NCI-H82 (cell line): ENCODE measurements at regions not wholly inside any gene's neighbourhood (a gene's known extent, or its start where the extent isn't known, plus 50 kb on each side); places are given as distances from the start of the nearest gene placed in this dataset.
"Not testable (repeated sequence)": the region's sequence is repeated elsewhere in the genome, so short reads cannot be mapped to it uniquely, and the experiment has no call there.

ENCODE experiments used
- DNase-seq: peaks from one replicate; lab custom pipeline; 2025; lab: John Stamatoyannopoulos, UW

DNA sequence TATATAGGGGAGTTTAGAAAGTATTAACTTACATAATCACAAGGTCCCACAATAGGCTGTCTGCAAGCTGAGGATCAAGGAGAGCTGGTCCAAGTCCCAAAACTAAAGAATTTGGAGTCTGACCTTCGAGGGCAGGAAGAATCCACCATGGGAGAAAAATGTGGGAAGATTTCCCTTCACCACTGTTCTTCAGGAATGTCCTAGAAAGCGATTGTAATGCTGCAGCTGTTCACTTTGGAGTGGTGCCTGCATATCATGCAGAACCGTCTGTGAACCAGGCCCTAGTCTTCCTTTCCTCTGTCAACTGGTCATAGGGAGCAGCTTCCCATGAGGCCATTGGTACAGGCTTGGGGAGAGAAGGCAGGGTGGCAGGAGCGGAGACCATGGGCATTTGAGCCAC lies 497.9 kb upstream of the ARPP21 start:
- no peak for DNase-seq

DNA sequence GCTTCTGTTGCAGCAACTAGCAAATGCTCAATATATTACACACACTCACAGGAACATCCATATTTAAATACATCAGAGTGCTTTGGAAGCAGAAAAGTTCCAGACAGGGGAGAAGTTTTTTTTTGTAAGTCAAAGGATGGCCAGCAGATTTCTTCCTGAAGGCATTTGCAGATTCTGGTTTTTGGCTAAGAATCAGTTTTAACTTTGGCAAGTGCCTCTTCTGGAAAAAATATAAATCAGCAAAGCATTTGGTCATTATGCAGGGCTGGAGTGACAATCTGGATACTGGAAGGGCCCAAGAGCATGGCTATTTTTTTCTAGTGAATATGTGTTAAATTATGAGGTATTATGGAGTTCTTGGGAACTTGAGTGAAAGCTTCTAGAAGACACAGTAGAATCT lies 495.3 kb upstream of the ARPP21 start:
- DNase-seq: no peak

DNA sequence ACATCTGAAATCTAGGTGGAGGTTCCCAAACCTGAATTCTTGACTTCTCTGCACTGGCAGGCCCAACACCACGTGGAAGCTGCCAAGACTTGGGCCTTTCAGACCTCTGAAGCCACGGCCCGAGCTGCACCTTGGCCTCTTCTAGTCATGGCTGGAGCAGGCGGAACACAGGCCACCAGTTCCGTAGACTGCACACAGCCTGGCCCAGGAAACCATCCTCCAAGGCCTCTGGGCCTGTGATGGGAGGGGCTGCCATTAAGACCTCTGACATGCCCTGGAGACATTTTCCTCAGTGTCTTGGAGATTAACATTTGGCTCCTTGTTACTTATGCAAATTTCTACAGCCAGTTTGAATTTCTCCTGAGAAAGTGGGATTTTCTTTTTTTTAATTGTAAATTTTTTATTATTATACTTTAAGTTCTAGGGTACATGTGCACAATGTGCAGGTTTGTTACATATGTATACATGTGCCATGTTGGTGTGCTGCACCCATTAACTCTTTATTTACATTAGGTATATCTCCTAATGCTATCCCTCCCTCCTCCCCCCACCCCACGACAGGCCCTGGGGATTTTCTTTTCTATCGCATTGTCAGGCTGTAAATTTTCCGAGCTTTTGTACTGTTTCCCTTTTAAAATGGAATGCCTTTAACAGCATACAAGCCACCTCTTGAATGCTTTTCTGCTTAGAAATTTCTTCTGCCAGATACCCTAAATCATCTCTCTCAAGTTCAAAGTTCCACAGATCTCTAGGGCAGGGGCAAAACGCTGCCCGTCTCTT lies 492.9 kb upstream of the ARPP21 start:
- not testable (repeated sequence) for DNase-seq

DNA sequence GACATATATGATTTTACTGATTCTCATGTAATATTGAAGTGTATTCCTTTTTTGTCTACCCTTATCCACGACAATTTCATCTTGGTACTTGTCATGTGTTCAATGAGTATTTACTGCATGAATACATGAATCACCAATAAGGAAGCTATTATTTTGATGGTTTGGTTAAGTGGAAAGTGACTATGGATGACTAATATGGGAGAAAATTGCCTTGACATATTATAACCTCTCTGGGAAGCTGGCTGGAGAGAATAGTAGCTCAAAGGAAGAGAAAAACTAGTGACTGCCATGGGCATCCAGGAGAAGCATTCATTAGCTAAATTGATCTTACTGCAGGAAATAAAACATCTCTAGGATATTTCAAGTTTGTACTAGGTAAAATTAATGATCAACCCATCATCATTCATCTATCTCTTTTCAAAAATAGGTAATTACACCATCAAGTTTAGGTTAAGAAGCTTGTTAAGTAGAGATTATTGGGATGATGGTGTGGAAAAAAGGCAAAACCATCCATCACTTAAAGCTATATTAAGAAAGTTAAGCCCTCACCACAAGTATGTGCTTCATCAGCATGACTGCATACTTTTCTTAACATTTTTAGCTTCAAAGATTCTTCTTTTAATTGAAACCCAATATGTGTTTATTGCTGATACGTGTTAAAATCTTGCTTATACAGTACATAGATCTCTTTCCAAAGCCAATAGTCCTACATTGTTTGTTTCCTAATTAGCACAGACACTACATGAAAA lies 455.2 kb upstream of the ARPP21 start:
- DNase-seq: no peak

DNA sequence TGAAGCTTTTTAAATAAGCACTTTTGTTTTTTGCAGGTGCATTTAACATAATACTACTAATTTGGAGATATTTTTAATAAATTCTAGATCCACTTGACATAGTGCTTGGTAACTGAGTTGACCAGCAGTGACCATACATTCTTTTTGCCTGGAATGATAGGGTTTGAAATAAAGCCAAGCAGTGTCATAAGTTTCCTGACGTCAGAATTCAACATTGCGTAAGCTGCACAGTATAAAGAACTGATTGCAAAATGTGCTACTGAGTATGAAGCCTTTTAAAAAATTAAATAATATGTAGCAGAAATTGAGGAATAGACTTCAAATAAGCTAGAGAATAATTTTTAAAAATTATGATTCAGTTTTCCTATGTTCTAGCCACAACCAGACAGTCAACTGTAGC lies 454.6 kb upstream of the ARPP21 start:
- no peak for DNase-seq

DNA sequence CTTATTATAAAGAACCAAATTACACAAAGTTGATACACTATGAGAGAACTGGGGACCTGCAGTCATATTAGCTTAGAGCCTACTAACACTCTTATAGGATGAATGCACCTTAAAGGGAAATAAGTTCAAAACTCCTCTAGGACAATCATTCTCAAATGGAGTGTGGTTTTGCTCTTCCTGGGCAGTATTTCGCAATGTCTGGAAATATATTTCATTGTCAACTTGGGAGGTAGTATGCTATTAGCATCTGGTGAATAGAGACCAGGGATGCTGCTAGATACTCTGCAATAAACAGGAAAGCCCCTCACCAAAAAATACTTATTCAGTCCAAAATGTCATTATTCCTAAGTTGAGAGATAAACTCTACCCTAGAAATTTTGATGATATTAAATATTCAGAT lies 451.4 kb upstream of the ARPP21 start:
- no peak for DNase-seq

DNA sequence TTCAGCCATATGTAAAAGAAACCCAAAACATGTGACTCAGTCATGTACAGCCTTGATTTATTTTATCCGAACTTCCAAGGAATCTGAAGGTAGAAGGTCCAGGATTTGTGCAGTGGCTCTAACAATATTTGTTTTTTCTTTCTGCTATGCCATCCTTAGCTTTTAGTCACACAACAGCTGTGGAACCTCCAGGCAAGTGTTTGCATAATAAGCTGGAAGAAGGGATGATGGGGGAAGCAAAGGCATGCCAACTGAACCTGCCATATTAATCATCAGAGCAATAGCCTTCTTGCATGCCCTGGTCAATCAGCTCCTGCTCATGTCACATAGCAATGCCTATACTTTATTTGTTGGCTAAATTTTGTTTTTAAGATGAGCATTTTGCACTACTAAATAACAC lies 444.7 kb upstream of the ARPP21 start:
- DNase-seq: no peak

DNA sequence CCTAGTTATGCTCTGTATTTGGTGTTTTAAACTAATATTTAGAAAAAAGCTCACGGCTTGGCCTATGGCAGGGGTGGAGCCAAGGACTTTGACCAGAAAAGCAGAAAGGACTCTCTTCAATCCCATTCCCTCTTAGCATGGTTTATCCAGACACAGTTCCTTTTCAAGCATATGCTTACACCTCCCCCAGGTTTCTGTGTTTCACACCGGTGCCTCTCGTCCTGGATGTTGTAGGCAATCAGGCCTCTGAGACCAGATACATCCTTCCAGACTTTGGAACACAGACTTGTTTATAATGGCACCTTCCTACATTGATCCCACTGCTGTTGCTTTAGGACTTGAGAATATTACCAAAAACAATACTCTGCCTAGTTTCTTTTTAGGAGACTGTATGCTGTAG lies 440.5 kb upstream of the ARPP21 start:
- DNase-seq: no peak

DNA sequence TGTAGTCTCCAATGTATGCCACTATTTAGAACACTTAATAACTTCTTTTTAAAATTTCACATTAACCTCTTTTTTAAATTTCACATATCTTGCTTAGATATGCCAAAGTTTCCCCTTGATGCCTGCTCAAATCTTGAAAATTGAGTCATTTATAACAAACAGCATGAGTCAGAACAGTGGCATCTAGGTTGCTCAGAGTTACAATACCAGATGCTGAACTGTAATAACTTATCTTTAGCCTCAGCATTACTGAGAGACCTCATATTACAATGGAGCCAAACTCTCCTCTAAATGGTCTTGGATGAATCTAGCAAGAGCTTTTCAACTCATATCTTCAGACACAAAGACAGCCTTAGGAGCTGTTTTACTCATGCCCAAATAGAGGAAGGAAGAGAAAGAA lies 439.3 kb upstream of the ARPP21 start:
- no peak for DNase-seq

DNA sequence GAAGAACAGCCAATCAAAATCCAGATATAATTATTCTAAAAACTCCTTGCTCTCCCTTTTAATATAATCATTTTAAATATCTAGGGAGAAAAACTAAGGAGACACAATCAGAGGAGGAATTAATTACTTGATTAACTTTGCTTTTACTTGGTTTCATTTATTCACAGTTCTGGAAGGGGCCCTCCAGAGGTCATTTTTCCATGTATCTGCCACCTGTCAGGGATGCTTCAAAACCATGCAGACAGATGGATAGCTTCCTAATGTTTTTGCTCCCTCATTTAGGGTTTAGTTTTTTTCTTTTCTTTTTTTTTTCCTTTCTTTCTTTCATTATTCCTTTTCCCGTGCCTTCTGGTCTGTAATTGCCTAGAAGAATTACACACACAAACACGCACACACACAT lies 438.1 kb upstream of the ARPP21 start:
- DNase-seq: no peak

DNA sequence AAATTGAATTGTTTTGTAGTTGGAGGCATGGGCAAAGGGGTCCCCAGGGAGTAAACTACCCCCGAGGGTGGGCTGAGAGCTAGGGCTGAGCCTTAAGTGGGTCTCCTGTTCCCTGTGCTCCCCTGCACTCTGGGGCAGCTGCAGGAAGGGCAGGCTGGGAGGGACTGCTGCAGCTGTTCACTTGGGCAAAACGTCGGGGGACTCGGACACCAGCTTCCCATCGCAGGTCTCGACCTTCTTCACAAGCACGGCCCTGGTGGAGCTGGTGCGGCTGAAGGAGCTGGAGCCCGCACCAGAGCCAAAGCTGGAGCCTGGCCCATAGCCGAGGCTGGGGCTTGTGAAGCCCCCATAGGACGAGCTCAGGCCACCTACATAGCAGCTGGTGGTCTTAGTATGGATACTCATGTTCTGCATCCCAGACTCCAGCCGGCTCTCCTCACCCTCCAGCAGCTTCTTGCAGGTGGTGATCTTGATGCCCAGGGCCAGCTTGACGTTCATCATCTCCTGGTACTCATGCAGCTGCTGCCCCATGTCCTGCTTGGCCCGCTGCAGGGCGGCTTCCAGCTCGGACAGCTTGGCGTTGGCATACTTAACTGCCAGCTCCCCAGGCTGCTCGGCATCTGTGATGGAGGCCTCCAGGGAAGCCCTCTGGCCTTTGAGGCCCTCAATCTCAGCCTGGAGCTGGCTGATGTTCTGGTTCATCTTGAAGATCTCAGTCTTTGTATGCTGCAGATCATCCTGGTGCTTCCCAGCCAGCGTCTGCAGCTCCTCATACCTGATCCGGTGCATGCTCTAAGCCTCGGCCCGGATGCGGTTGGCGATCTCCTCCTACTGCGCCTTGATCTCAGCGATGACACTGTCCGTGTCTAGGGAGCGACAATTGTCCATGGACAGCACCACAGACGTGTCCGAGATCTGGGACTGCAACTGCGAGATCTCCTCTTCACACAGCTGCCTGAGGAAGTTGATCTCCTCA lies 423.5 kb upstream of the ARPP21 start:
- no peak for DNase-seq

DNA sequence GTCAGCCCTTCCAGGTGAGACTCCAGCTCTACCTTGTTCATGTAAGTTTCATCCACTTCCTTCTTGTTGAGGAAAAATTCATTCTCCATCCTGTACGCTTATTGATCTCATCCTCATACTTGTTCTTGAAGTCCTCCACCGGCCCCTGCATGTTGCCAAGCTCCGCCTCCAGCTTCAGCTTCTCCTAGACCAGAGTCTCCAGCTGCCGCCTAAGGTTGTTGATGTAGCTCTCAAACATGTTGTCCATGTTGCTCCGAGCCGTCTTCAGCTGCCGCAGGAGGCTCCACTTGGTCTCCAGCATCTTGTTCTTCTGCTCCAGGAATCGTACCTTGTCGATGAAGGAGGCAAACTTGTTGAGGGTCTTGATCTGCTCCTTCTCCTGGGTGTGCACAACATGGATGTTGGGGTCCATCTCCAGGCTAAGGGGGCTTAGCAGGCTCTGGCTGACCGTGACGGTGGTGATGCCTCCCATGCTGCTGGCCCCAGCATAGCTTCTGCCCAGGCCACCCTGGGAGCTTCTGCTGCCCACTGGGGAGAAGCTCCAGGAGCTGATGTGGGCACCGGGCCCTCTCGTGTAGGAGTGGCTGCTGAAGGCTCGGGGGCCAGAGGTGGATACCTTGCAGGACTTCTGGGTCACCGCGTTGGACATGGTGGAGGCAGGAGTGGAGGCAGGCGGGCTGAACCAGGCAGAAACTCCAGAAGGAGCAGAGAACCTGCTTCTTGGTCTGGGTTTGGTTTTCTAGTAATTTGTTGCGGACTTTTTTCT lies 422.6 kb upstream of the ARPP21 start:
- no peak for DNase-seq

DNA sequence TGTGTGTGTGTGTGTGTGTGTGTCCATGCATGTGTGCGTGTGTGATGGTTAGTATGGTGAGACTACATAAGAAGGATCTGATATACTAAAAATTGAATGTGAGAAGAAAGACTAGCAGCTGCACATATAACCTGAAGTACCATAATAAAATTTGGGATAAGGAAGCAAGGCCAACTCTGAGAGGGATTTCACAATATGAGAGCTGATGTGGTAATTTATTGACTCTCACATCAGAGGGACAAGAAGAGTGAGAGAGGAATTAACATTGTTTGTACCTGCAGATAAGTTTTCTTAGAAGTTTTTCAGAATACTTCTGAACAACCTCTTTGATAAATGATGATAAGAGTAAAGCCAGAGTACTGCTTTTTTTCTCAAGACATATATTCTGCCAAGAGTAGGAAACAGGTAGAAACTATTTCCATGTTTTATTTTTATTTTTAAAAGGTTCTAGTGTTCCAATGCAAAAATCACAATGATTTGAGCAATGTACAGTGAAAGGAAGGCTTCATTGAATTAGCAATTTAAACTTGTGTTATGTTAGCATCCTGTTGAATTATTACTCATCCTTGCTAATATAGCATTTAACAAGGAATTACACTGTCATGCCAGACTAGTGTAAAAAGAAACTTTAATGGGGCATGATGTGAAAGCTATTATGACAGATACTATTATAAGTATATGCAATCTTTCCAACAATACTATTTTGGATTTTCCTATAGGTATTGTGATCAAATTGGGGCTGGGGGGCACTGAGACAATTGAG lies 415.5 kb upstream of the ARPP21 start:
- DNase-seq: no peak

DNA sequence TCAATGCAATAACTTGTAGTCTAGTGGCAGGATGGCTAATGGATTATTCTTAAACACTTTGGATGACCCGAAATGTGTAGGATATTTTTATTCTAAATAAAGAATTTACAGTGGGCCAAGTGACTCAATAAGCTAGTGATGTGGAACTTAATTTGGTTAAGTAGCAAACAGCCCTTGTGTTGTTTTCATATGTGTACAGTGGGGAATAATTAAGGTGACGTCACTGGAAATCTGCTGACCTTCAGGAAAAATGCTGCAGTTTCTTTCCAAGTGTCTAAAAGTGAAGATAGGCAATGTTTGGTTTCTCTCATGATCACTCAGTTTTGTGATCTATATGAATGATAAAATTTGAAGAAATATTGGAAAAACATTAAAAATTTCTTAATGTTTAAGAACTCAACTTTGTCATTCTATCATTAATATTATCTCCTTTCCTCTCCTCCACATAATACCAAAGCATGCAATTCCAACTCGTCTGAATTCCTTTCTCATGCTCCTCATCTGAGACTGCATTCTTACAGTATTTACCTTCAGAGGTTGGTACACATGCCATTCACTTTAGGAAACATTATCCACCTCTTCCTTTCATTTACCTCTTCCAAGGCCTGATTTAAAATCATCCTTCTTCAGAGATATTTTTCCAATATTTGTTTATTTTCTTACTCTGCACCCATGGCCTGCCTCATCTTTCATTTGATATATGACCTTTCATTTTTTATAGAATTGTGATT lies 414.6 kb upstream of the ARPP21 start:
- no peak for DNase-seq

DNA sequence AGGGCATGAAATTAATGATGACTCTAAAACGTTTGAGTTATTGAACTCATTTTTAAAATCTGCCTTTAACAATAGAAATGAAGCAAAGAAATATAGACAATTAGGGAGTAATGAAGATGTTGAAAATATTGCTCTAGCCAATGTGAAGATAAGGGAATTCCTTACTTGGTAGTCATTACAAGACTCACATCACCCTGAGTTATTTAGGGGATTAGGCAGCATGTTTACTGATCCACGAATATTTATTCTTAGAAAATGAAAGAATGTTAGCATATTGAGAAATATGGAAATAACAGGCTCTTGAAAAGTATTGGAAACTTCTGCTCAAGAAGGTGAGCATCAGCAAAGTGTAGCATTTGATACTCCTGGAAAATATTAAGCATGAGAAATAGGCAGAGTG lies 398.1 kb upstream of the ARPP21 start:
- no peak for DNase-seq

DNA sequence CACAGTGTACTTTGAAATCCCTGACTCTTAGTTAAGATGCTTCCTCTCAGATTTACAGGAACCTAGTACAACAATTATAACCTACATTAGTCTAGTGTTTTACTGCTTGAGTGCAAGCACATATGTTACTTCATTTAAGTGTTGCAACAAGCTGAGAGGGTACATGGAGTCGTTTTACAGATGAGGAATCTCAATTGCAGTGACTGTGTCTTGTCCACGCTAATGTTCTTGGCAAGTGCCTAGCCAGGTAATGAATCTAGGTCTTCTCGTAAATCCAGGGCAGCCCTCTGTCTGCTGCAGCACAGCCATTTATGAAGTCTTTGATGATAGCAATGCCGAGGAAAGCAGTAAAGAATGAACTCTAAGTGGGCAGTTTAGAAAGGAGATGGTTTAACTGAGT lies 384.4 kb upstream of the ARPP21 start:
- DNase-seq: no peak

DNA sequence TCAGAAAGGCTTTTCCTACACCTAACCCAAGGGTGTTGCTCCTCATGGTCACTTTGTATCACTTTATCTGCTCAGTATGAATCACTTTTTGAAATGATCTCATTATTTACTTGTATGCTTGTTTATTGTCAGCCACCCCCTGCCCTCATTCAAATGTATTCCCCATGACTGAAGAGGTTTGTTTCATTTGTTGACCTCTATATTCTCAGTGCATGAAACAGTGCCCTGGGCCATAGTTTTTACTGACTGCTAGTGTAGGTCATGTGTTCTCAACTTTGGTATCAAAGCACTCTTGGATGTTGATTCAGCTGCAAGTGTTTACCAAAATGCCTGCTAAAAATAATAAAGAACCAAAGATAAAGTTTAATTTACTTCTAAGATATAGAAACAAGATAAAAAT lies 381.7 kb upstream of the ARPP21 start:
- DNase-seq: no peak

DNA sequence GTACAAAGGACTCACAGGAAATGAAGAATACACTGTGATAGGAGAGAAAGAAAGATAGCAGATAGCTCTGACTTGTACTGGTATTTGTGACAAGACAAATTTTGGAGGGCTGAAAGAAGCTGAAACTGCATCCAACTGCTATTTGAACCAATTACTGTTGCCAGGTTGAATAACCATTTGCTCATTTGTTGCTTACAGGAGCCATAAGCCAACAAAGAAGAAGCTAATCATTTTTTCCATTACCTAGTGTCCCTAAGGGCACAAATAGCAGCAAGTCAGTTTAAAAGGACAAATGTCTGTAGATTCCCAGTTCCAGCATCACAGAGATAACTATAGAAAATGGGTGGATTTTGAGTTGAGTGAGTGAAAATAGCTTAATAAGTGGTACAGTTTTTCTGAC lies 376.9 kb upstream of the ARPP21 start:
- no peak for DNase-seq

DNA sequence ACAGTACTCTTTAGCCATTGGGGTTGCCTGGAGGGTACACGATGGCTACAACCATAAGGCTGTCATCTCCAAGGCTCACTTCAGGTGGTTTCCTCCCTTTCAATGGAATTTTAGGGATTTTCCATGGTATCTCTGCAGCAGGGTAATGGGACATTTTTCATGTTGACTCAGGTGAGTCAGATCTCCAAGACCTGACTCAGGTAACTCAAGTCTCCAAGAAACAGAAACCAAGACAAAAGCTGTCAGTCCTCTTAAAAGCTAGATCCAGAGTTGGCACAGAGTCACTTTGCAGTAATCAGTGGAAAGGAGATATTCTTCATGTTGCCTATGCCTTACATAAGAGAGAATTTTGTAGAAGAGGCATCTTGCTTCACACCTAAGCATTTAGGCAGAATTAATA lies 375.8 kb upstream of the ARPP21 start:
- no peak for DNase-seq

DNA sequence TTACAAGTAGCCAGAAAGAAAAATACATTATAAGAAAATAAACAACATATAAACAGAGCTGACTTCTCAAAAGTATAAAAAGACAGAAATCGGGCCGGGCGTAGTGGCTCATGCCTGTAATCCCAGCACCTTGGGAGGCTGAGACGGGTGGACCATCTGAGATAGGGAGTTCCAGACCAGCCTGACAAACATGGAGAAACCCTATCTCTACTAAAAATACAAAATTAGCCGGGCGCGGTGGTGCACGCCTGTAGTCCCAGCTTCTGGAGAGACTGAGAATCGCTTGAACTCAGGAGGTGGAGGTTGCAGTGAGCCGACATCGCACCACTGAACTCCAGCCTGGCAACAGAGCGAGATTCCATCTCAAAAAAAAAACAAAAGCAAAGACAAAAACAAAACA lies 373.3 kb upstream of the ARPP21 start:
- not testable (repeated sequence) for DNase-seq
